ENCODE measurements at regions not wholly inside any gene's neighbourhood (a gene's known extent, or its start where the extent isn't known, plus 50 kb on each side); places are given as distances from the start of the nearest gene placed in this dataset.

DNA sequence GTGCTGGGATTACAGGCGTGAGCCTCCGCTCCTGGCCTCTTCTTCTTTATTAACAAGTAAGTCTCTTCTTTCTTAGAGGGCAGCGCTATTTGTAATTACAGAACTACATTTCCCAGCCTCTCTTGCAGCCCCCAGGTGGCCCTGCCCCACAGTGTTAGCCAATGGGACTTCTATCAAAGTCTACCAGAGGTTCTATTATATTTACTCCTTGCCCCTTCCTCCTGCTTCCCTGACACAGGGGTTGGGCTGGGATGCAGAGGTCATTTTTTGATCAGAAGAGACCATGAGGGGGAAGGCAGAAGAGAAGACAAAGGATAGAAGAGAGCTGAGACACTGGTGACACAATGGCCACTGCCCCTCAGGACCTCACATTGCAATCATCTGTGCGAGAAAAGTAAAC lies 224.2 kb downstream of the SYK start:
- TF ChIP-seq, protein P1, sequence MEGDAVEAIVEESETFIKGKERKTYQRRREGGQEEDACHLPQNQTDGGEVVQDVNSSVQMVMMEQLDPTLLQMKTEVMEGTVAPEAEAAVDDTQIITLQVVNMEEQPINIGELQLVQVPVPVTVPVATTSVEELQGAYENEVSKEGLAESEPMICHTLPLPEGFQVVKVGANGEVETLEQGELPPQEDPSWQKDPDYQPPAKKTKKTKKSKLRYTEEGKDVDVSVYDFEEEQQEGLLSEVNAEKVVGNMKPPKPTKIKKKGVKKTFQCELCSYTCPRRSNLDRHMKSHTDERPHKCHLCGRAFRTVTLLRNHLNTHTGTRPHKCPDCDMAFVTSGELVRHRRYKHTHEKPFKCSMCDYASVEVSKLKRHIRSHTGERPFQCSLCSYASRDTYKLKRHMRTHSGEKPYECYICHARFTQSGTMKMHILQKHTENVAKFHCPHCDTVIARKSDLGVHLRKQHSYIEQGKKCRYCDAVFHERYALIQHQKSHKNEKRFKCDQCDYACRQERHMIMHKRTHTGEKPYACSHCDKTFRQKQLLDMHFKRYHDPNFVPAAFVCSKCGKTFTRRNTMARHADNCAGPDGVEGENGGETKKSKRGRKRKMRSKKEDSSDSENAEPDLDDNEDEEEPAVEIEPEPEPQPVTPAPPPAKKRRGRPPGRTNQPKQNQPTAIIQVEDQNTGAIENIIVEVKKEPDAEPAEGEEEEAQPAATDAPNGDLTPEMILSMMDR (IDR thresholded peaks at IDR 0.05) = no peak
- no peak for TF ChIP-seq ZFX (IDR thresholded peaks at IDR 0.05; ENCODE audit: borderline replicate concordance)

All from 22Rv1 (cell line).